ENCODE measurements at regions not wholly inside any gene's neighbourhood (a gene's known extent, or its start where the extent isn't known, plus 50 kb on each side); places are given as distances from the start of the nearest gene placed in this dataset.
"Not testable (repeated sequence)": the region's sequence is repeated elsewhere in the genome, so short reads cannot be mapped to it uniquely, and the experiment has no call there.

- not testable (repeated sequence) for DNase-seq (ENCODE audit: low spot score)
These were observed 61.7 kb downstream of the DMRTA1 start for GRCh38 chr9:22508354-22508753.

- DNase-seq (ENCODE audit: low spot score), result no peak
These were observed 62.2 kb downstream of the DMRTA1 start for GRCh38 chr9:22508790-22509189.

GRCh38 chr9:22512495-22512894 lies 65.9 kb downstream of the DMRTA1 start:
- no peak for DNase-seq (ENCODE audit: low spot score)

- DNase-seq (ENCODE audit: low spot score), result no peak
These were observed 68.2 kb downstream of the DMRTA1 start for GRCh38 chr9:22514871-22515270.

GRCh38 chr9:22522206-22522740 lies 75.6 kb downstream of the DMRTA1 start:
- no peak for DNase-seq (ENCODE audit: low spot score)

GRCh38 chr9:22528485-22528884 lies 81.9 kb downstream of the DMRTA1 start:
- DNase-seq (ENCODE audit: low spot score), result no peak

- peak; percentile 11 for DNase-seq (ENCODE audit: low spot score)
These were observed 83.0 kb downstream of the DMRTA1 start for GRCh38 chr9:22529426-22530199.

- DNase-seq (ENCODE audit: low spot score), result no peak
These were observed 89.2 kb downstream of the DMRTA1 start for GRCh38 chr9:22535780-22536179.

GRCh38 chr9:22537721-22538120 lies 91.1 kb downstream of the DMRTA1 start:
- DNase-seq (ENCODE audit: low spot score), result no peak

GRCh38 chr9:22548625-22549024 lies 102.0 kb downstream of the DMRTA1 start:
- DNase-seq (ENCODE audit: low spot score), result no peak

GRCh38 chr9:22574740-22575139 lies 128.1 kb downstream of the DMRTA1 start:
- DNase-seq (ENCODE audit: low spot score), result no peak

GRCh38 chr9:22580788-22581187 lies 134.2 kb downstream of the DMRTA1 start:
- DNase-seq (ENCODE audit: low spot score), result no peak

GRCh38 chr9:22582221-22582620 lies 135.6 kb downstream of the DMRTA1 start:
- DNase-seq (ENCODE audit: low spot score), result no peak

- no peak for DNase-seq (ENCODE audit: low spot score)
These were observed 142.3 kb downstream of the DMRTA1 start for GRCh38 chr9:22588918-22589317.

GRCh38 chr9:22590336-22591033 lies 143.9 kb downstream of the DMRTA1 start:
- DNase-seq (ENCODE audit: low spot score), result no peak

GRCh38 chr9:22595805-22596204 lies 149.2 kb downstream of the DMRTA1 start:
- DNase-seq (ENCODE audit: low spot score), result no peak

- DNase-seq (ENCODE audit: low spot score), result no peak
These were observed 170.5 kb downstream of the DMRTA1 start for GRCh38 chr9:22617156-22617555.

GRCh38 chr9:22622815-22623214 lies 176.2 kb downstream of the DMRTA1 start:
- no peak for DNase-seq (ENCODE audit: low spot score)

- no peak for DNase-seq (ENCODE audit: low spot score)
These were observed 176.6 kb downstream of the DMRTA1 start for GRCh38 chr9:22623236-22623635.

- no peak for DNase-seq (ENCODE audit: low spot score)
These were observed 178.9 kb downstream of the DMRTA1 start for GRCh38 chr9:22625540-22625939.

- DNase-seq (ENCODE audit: low spot score), result no peak
These were observed 196.9 kb downstream of the DMRTA1 start for GRCh38 chr9:22643541-22643940.

GRCh38 chr9:22645893-22646292 lies 199.3 kb downstream of the DMRTA1 start:
- no peak for DNase-seq (ENCODE audit: low spot score)

GRCh38 chr9:22649384-22649783 lies 202.8 kb downstream of the DMRTA1 start:
- DNase-seq (ENCODE audit: low spot score), result no peak

Data from SW480 (cell line).